ENCODE measurements at regions not wholly inside any gene's neighbourhood (a gene's known extent, or its start where the extent isn't known, plus 50 kb on each side); places are given as distances from the start of the nearest gene placed in this dataset.

DNA sequence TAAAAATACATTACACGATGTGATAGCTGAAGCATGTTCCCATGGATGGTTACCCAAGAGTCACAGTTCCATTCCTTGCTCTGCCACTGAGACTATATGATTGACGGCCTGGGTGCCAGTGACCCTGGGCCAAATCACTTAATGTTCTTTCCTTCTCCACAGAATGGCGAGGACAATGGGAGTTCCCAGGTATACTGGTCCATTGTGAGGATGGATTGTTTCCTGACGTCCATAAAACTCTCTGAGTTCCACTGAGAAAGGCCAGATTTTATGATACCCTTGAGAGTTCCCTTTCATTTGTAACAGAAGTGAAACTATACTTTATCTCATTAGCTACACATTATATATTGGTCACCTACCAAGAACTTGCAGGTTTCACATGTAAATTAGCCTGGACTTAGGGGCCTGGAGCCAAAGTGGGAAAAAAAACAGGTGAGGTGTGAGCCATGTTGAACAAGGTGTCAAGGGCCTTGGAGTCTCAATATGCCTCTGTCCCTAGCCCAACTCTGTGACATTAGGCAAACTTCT lies 502.2 kb upstream of the DAB1 start:
- no peaks in the 10 kb centered on the region for H3K9me3 ChIP-seq (ENCODE audit: control insufficient read depth, low read length)
- H3K4me1 ChIP-seq (ENCODE audit: control insufficient read depth, insufficient read depth, low read length): no peaks in the 10 kb centered on the region
- no peaks in the 10 kb centered on the region for H3K36me3 ChIP-seq (ENCODE audit: control insufficient read depth, insufficient read depth, low read length)
- TF ChIP-seq, protein P1, sequence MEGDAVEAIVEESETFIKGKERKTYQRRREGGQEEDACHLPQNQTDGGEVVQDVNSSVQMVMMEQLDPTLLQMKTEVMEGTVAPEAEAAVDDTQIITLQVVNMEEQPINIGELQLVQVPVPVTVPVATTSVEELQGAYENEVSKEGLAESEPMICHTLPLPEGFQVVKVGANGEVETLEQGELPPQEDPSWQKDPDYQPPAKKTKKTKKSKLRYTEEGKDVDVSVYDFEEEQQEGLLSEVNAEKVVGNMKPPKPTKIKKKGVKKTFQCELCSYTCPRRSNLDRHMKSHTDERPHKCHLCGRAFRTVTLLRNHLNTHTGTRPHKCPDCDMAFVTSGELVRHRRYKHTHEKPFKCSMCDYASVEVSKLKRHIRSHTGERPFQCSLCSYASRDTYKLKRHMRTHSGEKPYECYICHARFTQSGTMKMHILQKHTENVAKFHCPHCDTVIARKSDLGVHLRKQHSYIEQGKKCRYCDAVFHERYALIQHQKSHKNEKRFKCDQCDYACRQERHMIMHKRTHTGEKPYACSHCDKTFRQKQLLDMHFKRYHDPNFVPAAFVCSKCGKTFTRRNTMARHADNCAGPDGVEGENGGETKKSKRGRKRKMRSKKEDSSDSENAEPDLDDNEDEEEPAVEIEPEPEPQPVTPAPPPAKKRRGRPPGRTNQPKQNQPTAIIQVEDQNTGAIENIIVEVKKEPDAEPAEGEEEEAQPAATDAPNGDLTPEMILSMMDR (conservative IDR thresholded peaks at IDR 0.05): no peak
- no peak for DNase-seq
- peaks cover 1% of the 10 kb centered on the region for H3K4me1 Mint-ChIP-seq
- H3K9ac ChIP-seq (ENCODE audit: extremely low read depth, low read length, poor library complexity, severe bottlenecking): no peak overlapping the region
- H3K4me3 ChIP-seq (ENCODE audit: low read length): no peak overlapping the region
- no peaks in the 10 kb centered on the region for H3K9me3 Mint-ChIP-seq
- H3K27ac Mint-ChIP-seq: no peak overlapping the region
- H3K27me3 ChIP-seq (ENCODE audit: control insufficient read depth, insufficient read depth, low read length, poor library complexity, severe bottlenecking): no peaks in the 10 kb centered on the region
- no peaks in the 10 kb centered on the region for H3K36me3 Mint-ChIP-seq (ENCODE audit: low read depth)
- no peaks in the 10 kb centered on the region for H3K27me3 Mint-ChIP-seq (ENCODE audit: insufficient read depth)
- WGBS, 2 experiments (ENCODE audit: insufficient coverage in 1 of 2, insufficient read length in 1 of 2): 87 to 100% methylated on average over 1 to 4 of the region's 4 CpGs
- no peak overlapping the region for H3K4me3 Mint-ChIP-seq
- H3K27ac ChIP-seq (ENCODE audit: low read depth, low read length): no peak overlapping the region

DNA sequence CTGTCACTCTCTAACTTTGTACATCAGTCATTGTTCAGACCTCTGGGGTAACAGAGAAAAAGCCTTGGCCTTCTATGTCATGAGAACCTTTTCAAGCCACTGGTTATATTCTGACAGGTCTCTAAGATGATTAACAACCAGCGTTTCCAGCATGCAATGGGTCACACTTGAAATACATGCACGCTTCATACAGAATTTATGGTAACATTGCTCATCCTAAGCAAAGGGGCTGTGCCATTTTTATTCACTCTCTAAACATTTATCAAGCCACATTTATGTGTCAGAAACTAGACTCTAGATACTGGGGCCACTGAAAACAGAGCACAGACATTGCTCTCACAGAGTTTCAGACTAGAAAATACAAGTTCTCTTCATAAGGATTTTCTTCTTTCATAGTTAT lies 501.4 kb upstream of the DAB1 start:
- Histone ChIP-seq H3K36me3 (ENCODE audit: control insufficient read depth, insufficient read depth, low read length) (no peaks in the 10 kb centered on the region), H3K4me1 (ENCODE audit: control insufficient read depth, insufficient read depth, low read length) (no peaks in the 10 kb centered on the region), H3K27ac (ENCODE audit: low read depth, low read length) (no peak overlapping the region), H3K27me3 (ENCODE audit: control insufficient read depth, insufficient read depth, low read length, poor library complexity, severe bottlenecking) (no peaks in the 10 kb centered on the region), H3K4me3 (ENCODE audit: low read length) (no peak overlapping the region), H3K9me3 (ENCODE audit: control insufficient read depth, low read length) (no peaks in the 10 kb centered on the region), H3K9ac (ENCODE audit: extremely low read depth, low read length, poor library complexity, severe bottlenecking) (no peak overlapping the region)
- TF ChIP-seq, protein P1 (conservative IDR thresholded peaks at IDR 0.05): no peak
- no peaks in the 10 kb centered on the region for H3K9me3 Mint-ChIP-seq
- no peak overlapping the region for H3K4me3 Mint-ChIP-seq
- H3K4me1 Mint-ChIP-seq: peaks cover 1% of the 10 kb centered on the region
- H3K27ac Mint-ChIP-seq: no peak overlapping the region
- no peaks in the 10 kb centered on the region for H3K36me3 Mint-ChIP-seq (ENCODE audit: low read depth)
- WGBS, 2 experiments (ENCODE audit: insufficient coverage in 1 of 2, insufficient read length in 1 of 2): 91 to 100% methylated on average over 2 of the region's 2 CpGs
- no peak for DNase-seq
- no peaks in the 10 kb centered on the region for H3K27me3 Mint-ChIP-seq (ENCODE audit: insufficient read depth)

DNA sequence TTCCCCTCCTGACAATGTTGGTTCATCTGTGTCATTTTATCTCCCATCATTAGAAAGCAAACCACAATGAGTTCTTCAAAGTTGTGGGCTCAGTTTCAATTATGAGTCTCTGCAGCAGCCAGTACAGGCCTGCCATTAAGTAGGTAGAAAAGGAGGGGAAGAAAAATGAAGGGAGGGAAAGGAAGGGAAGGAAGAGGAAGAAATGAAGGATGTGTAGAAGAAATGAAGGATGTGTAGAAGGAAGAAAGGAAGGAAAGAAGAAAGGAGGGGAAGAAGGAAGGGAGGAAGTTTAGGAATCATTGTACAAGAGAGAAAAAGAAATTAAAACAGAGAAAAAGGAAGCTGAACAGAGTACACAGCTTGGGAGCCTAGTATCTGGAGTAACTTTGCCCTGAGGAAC lies 498.3 kb upstream of the DAB1 start:
- H3K36me3 ChIP-seq (ENCODE audit: control insufficient read depth, insufficient read depth, low read length): no peaks in the 10 kb centered on the region
- Mint-ChIP-seq H3K4me3 (no peak overlapping the region), H3K9me3 (no peaks in the 10 kb centered on the region), H3K27me3 (ENCODE audit: insufficient read depth) (no peaks in the 10 kb centered on the region), H3K4me1 (peaks cover under 1% of the 10 kb centered on the region), H3K27ac (no peak overlapping the region), H3K36me3 (ENCODE audit: low read depth) (no peaks in the 10 kb centered on the region)
- H3K4me1 ChIP-seq (ENCODE audit: control insufficient read depth, insufficient read depth, low read length): no peaks in the 10 kb centered on the region
- H3K27ac ChIP-seq (ENCODE audit: low read depth, low read length): no peak overlapping the region
- no peak for DNase-seq
- H3K9ac ChIP-seq (ENCODE audit: extremely low read depth, low read length, poor library complexity, severe bottlenecking): no peak overlapping the region
- H3K4me3 ChIP-seq (ENCODE audit: low read length): no peak overlapping the region
- no peaks in the 10 kb centered on the region for H3K27me3 ChIP-seq (ENCODE audit: control insufficient read depth, insufficient read depth, low read length, poor library complexity, severe bottlenecking)
- no peaks in the 10 kb centered on the region for H3K9me3 ChIP-seq (ENCODE audit: control insufficient read depth, low read length)
- TF ChIP-seq, protein P1 (conservative IDR thresholded peaks at IDR 0.05): no peak
